ENCODE measurements at regions not wholly inside any gene's neighbourhood (a gene's known extent, or its start where the extent isn't known, plus 50 kb on each side); places are given as distances from the start of the nearest gene placed in this dataset.
"Not testable (repeated sequence)": the region's sequence is repeated elsewhere in the genome, so short reads cannot be mapped to it uniquely, and the experiment has no call there.

DNA sequence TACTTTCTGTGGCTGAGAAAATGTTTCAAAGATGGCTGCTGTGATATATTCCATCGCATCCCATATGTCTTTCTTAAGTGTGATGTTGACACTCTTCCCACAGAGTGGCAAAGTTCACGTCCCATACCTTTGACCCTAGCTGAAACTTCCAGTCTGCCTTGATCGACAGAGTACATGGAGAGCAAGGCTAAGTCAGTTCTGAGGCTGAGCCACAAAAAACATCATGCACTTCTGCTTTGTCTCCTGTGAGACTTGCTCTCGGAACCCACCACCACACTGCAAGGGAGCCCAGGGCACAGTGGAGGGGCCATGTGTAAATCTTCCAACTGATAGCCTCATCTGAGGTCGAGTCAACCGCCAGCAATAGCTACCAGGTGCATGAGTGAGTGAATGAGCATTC lies 431.9 kb upstream of the RUNX1 start:
- no peaks in the 10 kb centered on the region for H3K27me3 ChIP-seq (ENCODE audit: control insufficient read depth, insufficient read depth, low read length)
- DNase-seq, result no peak
- no peaks in the 10 kb centered on the region for H3K36me3 ChIP-seq (replicated peaks; ENCODE audit: control insufficient read depth, insufficient read depth, low read length)
- H3K4me3 ChIP-seq (ENCODE audit: insufficient read depth, low read depth, low read length), result no peak overlapping the region

DNA sequence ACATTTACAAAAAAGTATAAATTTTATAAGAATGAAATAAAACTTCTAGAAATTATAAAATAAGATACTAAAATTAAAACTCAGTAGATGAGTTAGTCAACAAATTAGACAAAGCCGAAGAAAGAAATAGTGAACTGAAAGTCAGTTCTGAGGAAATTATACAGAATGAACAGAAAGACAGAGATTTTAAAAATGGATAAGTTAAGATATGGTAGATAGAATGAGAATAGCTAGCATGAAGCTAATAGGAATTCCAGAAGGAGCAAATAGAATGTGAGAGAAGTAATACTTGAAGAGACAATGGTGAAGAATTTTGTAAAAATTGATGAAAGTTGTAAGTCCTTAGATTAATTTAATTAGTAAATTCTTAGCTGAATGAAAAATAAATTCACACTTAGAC lies 430.4 kb upstream of the RUNX1 start:
- Histone ChIP-seq H3K36me3 (replicated peaks; ENCODE audit: control insufficient read depth, insufficient read depth, low read length) (no peaks in the 10 kb centered on the region), H3K4me3 (ENCODE audit: insufficient read depth, low read depth, low read length) (no peak overlapping the region), H3K27me3 (ENCODE audit: control insufficient read depth, insufficient read depth, low read length) (no peaks in the 10 kb centered on the region)
- no peak for DNase-seq

DNA sequence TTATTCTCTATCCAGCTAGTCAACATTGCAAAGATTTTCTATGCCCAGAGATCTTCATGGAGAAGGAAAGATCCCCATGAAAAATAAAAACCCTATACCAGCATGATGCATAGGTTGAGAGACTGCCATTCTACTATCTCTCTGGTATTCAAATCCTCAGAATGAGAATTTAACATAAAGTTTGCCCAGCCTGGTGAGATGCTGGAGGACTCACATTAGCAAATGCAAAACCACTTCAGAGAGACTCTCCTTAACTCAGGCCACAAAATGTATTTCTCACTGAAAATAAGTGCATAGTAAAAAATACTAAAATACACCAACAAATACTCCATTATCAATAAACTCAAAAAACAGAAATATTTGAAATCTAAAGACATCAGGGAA lies 430.0 kb upstream of the RUNX1 start:
- Histone ChIP-seq H3K36me3 (replicated peaks; ENCODE audit: control insufficient read depth, insufficient read depth, low read length) (no peaks in the 10 kb centered on the region), H3K27me3 (ENCODE audit: control insufficient read depth, insufficient read depth, low read length) (no peaks in the 10 kb centered on the region), H3K4me3 (ENCODE audit: insufficient read depth, low read depth, low read length) (no peak overlapping the region)
- no peak for DNase-seq

DNA sequence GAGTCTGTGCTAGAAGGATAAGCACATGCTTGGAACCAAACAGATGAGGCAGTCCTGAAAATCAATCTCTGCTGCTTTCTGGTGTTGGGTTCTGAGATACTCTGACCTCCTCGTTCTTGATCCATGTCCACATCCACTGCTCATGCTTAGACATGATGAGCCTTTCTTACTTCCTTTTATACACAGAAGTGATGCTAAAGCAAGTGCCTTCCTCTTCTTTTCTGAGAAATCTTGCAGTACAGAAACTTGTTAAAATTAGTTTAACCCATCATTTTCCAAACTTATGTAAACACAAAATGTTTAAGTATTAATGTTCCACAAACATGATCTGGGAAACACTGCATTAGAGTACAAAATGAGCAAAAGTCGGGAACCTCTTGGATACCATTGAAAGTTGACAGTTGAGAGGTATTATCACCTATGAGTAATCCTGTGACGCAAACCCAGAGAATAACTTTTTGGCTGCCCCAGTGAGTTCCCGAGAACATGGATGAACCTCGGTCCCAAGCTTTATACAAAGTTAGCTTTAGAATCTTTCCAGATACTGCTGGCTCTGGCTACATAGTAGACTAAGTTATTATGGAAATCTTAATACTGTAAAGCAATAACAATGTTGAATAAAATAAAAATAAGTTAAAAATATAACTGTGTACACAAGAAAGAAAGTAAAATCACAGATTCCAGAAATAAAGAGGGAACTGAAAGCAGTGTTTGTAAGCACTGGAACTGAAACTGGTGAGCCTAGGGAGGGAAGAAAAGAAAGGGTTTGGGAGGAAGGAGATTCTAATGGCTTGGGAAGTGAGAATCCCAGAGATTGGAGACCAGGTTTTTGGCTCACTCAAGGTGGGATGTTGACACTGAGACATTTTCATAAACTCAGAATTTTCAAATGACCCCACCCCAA lies 429.3 kb upstream of the RUNX1 start:
- no peak for DNase-seq
- no peaks in the 10 kb centered on the region for H3K27me3 ChIP-seq (ENCODE audit: control insufficient read depth, insufficient read depth, low read length)
- H3K4me3 ChIP-seq (ENCODE audit: insufficient read depth, low read depth, low read length), result no peak overlapping the region
- no peaks in the 10 kb centered on the region for H3K36me3 ChIP-seq (replicated peaks; ENCODE audit: control insufficient read depth, insufficient read depth, low read length)

DNA sequence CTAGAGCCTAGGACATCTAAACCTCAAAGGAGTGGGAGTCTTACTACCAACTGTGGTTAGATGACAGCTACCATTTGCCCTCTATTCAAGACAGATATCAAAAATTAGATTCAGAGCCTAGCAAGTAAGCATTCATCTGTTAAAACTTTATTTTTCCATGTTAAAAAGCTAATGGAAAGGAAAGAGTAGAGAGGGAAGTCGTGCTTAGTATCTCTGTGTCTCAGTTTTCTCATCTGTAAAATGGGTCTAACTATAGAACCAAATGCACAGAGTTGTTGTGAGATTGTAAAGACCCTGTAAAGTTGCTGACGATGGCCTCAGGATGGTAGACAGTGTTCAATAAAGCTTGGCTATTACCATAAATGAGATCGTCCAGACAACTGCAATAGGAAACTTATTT lies 428.5 kb upstream of the RUNX1 start:
- Histone ChIP-seq H3K27me3 (ENCODE audit: control insufficient read depth, insufficient read depth, low read length) (no peaks in the 10 kb centered on the region), H3K4me3 (ENCODE audit: insufficient read depth, low read depth, low read length) (no peak overlapping the region), H3K36me3 (replicated peaks; ENCODE audit: control insufficient read depth, insufficient read depth, low read length) (no peaks in the 10 kb centered on the region)
- no peak for DNase-seq

DNA sequence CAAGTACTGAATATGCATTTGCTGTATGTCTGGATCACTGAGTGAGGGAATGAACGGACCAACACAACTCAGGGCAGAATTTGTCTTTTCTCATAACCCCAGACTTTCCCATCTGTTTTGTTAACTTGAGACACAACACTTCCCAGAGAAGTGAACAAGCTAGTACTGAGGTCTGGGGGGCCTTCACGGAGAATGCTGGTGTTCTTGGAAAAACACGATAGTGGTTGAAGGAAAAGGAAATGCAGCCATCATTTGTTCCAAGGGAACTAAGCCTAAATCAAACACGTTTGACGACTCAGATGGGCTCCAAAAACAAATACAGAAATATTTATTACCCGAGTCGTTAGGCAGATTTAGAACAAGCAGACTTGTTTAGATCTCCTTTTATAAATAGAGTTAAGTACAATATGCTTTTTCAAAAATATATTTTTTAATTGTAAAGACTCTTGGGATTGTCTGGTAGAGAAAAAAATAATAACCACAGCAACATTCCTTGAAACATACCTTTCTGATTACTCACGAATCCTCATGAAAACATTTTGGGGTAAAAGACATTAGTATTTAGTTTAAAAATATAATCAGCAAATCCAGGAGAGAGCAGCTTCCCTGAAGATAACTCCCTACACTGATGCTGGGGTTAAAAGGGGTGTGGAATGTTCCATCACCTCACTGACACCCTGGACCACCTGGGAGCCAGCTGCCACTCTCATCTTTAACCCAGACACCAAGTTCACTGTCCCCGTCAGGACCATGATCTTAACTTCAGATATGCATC lies 427.7 kb upstream of the RUNX1 start:
- no peak for DNase-seq

DNA sequence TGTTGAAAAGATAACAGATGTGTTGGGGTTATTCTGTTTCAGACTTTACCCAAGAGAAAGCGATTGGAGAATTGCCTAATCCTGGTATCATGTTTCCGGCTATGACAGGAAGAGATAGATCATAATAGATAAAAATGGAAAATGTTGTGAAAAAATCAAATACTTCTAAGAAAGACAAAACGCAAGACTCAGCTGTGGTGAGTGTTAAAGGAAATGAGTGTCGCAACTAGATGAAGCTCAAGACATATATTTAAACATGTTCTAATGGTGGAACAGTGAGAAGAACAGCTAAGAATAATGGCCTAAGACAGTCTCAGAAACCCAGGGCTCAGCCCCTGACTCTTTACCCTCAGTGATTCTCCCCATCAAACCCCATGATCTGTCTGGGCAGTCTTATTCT lies 426.7 kb upstream of the RUNX1 start:
- DNase-seq, result no peak
- H3K36me3 ChIP-seq (replicated peaks; ENCODE audit: control insufficient read depth, insufficient read depth, low read length), result no peaks in the 10 kb centered on the region
- H3K4me3 ChIP-seq (ENCODE audit: insufficient read depth, low read depth, low read length), result no peak overlapping the region
- no peaks in the 10 kb centered on the region for H3K27me3 ChIP-seq (ENCODE audit: control insufficient read depth, insufficient read depth, low read length)

More for the DNA sequence above, 427.7 kb upstream of the RUNX1 start:
- H3K36me3 ChIP-seq (replicated peaks; ENCODE audit: control insufficient read depth, insufficient read depth, low read length), result no peaks in the 10 kb centered on the region
- H3K27me3 ChIP-seq (ENCODE audit: control insufficient read depth, insufficient read depth, low read length), result no peaks in the 10 kb centered on the region
- H3K4me3 ChIP-seq (ENCODE audit: insufficient read depth, low read depth, low read length), result no peak overlapping the region

DNA sequence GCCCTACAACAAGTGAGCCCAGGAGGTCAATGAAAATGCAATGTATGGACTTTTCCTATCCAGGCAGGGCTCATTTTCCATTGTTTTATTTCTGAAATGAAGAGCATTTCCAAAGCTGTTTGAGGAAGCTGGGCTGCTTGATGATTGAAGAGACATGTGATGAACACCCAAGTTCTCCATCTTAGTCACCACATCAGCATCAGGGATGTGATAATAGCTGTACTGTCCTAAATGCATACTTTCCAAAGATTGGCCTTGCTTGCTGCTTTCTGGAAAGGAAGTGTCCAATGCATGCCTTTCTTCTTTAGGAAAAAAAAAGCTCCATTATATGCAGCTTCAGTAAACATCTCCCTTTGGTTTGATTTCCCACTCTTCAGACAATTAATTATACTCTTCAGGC lies 425.9 kb upstream of the RUNX1 start:
- DNase-seq, result no peak
- no peaks in the 10 kb centered on the region for H3K27me3 ChIP-seq (ENCODE audit: control insufficient read depth, insufficient read depth, low read length)
- H3K36me3 ChIP-seq (replicated peaks; ENCODE audit: control insufficient read depth, insufficient read depth, low read length), result no peaks in the 10 kb centered on the region
- no peak overlapping the region for H3K4me3 ChIP-seq (ENCODE audit: insufficient read depth, low read depth, low read length)

DNA sequence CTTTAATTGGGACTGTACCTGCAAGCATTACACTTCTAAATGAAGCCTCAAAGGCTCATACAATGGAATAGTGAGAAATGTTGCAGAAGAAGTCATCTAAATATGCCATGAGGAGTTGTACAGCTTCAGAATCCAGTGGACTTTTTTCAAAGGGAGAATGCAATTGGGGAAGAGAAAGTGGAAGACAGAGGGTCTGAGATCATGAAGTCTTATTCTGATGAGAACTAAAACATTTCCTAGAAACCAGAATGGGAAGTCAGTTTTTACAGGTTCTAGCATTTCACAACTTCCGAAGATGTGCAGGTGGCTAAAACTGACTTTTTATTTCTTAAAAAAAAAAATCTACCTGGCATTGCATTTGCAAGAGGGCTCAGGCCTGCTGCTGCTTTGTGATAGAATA lies 424.4 kb upstream of the RUNX1 start:
- Histone ChIP-seq H3K36me3 (replicated peaks; ENCODE audit: control insufficient read depth, insufficient read depth, low read length) (no peaks in the 10 kb centered on the region), H3K27me3 (ENCODE audit: control insufficient read depth, insufficient read depth, low read length) (no peaks in the 10 kb centered on the region), H3K4me3 (ENCODE audit: insufficient read depth, low read depth, low read length) (no peak overlapping the region)
- no peak for DNase-seq

DNA sequence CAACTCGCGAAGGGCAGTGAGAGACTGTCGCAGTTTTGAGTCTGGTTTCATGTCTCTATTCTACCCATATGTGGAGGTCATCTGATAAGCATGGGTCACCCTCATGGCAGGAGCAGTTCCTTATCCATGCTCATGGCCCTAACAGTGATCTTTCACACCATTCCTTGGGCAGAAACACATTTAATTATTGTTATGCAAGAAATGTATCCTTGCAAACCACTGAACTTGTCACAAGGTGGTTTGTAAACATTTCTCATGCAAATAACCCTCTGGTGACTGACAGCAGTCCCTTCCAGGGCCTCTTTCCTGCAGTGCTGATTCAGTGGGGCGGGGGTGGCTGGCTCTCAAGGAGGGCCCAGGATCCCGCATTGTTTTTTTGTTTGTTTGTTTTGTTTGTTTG lies 421.4 kb upstream of the RUNX1 start:
- Histone ChIP-seq H3K36me3 (replicated peaks; ENCODE audit: control insufficient read depth, insufficient read depth, low read length) (no peaks in the 10 kb centered on the region), H3K27me3 (ENCODE audit: control insufficient read depth, insufficient read depth, low read length) (no peaks in the 10 kb centered on the region), H3K4me3 (ENCODE audit: insufficient read depth, low read depth, low read length) (no peak overlapping the region)
- DNase-seq, result peak; percentile 31

DNA sequence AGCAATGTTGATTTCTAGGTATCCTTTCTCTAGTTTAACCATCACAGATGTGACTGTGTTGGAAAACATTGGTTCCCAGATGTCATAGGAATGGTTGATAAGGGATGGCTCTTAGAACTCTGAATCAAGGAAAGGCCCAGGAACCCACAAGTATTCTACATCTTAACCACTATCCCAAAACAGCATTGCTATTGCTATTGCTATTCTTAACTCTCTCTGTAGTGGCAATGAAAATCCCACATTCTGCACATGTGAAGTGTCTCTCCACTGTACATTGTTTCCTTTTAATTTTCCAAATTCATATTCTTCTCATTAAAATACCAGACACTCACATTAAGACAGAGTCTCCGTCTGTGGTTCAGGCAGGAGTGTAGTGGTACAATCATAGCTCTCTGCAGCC lies 420.4 kb upstream of the RUNX1 start:
- H3K27me3 ChIP-seq (ENCODE audit: control insufficient read depth, insufficient read depth, low read length), result no peaks in the 10 kb centered on the region
- no peaks in the 10 kb centered on the region for H3K36me3 ChIP-seq (replicated peaks; ENCODE audit: control insufficient read depth, insufficient read depth, low read length)
- no peak for DNase-seq
- no peak overlapping the region for H3K4me3 ChIP-seq (ENCODE audit: insufficient read depth, low read depth, low read length)

DNA sequence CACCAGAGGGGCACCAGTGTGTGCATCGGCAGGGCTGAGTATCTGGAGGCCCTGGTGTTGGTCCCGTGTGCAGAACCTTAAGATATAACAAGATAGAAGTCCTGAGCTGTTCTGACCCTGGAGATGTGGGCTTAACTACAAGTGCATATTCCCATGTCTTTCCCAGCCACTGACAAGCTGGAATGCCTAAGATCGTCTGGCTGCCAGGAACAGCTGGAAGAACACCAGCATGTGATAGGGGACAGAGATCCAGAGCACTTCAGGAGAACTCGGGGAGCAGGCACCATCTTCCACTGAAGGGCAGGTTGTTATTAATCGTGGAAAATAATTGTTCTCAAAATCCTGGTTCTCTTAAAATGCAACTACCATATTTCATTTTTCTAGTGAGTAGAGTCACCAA lies 419.9 kb upstream of the RUNX1 start:
- no peaks in the 10 kb centered on the region for H3K27me3 ChIP-seq (ENCODE audit: control insufficient read depth, insufficient read depth, low read length)
- DNase-seq, result no peak
- H3K36me3 ChIP-seq (replicated peaks; ENCODE audit: control insufficient read depth, insufficient read depth, low read length), result no peaks in the 10 kb centered on the region
- no peak overlapping the region for H3K4me3 ChIP-seq (ENCODE audit: insufficient read depth, low read depth, low read length)

DNA sequence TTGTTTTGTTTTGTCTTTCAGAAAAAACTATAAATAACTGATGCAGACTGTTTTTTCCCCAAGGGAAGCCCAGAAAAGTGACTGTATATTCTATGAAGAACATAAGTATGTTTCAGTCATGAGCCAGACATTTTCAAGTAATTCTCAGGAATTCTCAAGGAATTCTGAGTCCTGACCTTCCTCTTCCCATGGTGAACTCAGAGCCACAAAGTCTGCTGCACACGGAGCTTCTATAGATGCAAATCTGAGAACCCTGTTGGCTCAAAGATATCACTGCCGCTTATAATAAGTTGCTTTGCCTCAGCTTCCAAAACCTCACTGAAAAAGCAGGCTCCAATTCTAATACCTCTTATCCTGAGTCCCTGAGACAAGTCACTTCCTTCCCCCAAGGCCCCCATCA lies 418.5 kb upstream of the RUNX1 start:
- Histone ChIP-seq H3K36me3 (replicated peaks; ENCODE audit: control insufficient read depth, insufficient read depth, low read length) (no peaks in the 10 kb centered on the region), H3K27me3 (ENCODE audit: control insufficient read depth, insufficient read depth, low read length) (no peaks in the 10 kb centered on the region), H3K4me3 (ENCODE audit: insufficient read depth, low read depth, low read length) (no peak overlapping the region)
- no peak for DNase-seq

DNA sequence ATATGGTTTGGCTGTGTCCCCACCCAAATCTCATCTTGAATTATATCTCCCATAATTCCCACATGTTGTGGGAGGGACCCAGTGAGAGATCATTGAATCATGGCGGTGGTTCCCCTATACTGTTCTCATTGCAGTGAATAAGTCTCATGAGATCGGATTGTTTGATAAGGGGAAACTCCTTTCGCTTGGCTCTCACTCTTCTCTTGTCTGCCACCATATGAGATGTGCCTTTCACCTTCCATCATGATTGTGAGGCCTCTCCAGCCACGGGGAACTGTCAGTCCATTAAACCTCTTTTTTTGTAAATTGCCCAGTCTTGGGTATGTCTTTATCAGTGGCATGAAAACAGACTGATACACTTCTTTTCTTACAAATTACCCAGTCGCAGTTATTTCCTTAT lies 417.6 kb upstream of the RUNX1 start:
- not testable (repeated sequence) for DNase-seq; H3K27me3 ChIP-seq (ENCODE audit: control insufficient read depth, insufficient read depth, low read length); H3K36me3 ChIP-seq (replicated peaks; ENCODE audit: control insufficient read depth, insufficient read depth, low read length); H3K4me3 ChIP-seq (ENCODE audit: insufficient read depth, low read depth, low read length)

DNA sequence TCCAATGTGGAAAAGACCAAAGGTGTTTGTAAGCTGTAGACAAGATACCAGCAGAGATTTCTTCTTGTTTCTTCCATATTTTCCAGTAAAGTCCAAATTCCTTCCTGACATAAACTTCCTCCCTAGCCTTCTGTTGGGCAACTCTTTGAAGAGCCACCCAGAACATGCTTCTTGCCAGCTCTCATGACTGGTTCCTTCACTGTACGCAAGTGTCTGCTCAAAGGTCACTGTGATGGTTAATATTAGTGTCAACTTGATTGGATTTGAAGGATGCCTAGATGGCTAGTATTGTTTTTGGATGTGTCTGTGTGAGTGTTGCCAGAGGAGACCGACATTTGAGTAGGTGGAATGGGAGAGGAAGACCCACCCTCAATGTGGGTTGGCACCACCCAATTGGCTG lies 416.6 kb upstream of the RUNX1 start:
- Histone ChIP-seq H3K4me3 (ENCODE audit: insufficient read depth, low read depth, low read length) (no peak overlapping the region), H3K36me3 (replicated peaks; ENCODE audit: control insufficient read depth, insufficient read depth, low read length) (no peaks in the 10 kb centered on the region), H3K27me3 (ENCODE audit: control insufficient read depth, insufficient read depth, low read length) (no peaks in the 10 kb centered on the region)
- DNase-seq, result no peak
